Activated CD4-positive, alpha-beta T cell treated with anti-CD3 and anti-CD28 coated beads for 24 hours (primary cell): ENCODE measurements at regions not wholly inside any gene's neighbourhood (a gene's known extent, or its start where the extent isn't known, plus 50 kb on each side); places are given as distances from the start of the nearest gene placed in this dataset.
"Not testable (repeated sequence)": the region's sequence is repeated elsewhere in the genome, so short reads cannot be mapped to it uniquely, and the experiment has no call there.

Source experiments
- DNase-seq, 2 donors: peaks; one replicate each; pipeline ENCODE4 v3.0.0-alpha.2; 2020; ENCODE audit warnings: low read depth in 2 of 2

- no peak for DNase-seq
These were observed 500.3 kb upstream of the RORB start for GRCh38 chr9:73996844-73997243.

- no peak for DNase-seq
These were observed 495.8 kb upstream of the RORB start for GRCh38 chr9:74001382-74001781.

- DNase-seq, result no peak
These were observed 490.2 kb upstream of the RORB start for GRCh38 chr9:74006935-74007334.

- no peak for DNase-seq
These were observed 489.3 kb upstream of the RORB start for GRCh38 chr9:74007833-74008232.

- no peak for DNase-seq
These were observed 481.1 kb upstream of the RORB start for GRCh38 chr9:74016004-74016403.

GRCh38 chr9:74025402-74025925, 471.7 kb upstream of the RORB start:
- DNase-seq, result no peak

GRCh38 chr9:74032421-74032820, 464.7 kb upstream of the RORB start:
- no peak for DNase-seq

- no peak for DNase-seq
These were observed 461.3 kb upstream of the RORB start for GRCh38 chr9:74035786-74036185.

- no peak for DNase-seq
These were observed 460.4 kb upstream of the RORB start for GRCh38 chr9:74036549-74037231.

GRCh38 chr9:74037274-74037673, 459.9 kb upstream of the RORB start:
- no peak for DNase-seq

- no peak for DNase-seq
These were observed 455.5 kb upstream of the RORB start for GRCh38 chr9:74041588-74041987.

GRCh38 chr9:74044844-74045243, 452.3 kb upstream of the RORB start:
- DNase-seq, result no peak

- no peak for DNase-seq
These were observed 441.1 kb upstream of the RORB start for GRCh38 chr9:74056023-74056422.

- DNase-seq, result not testable (repeated sequence)
These were observed 440.1 kb upstream of the RORB start for GRCh38 chr9:74057051-74057450.

GRCh38 chr9:74064702-74065101, 432.4 kb upstream of the RORB start:
- no peak for DNase-seq

- no peak for DNase-seq
These were observed 431.0 kb upstream of the RORB start for GRCh38 chr9:74066128-74066527.

- no peak for DNase-seq
These were observed 430.5 kb upstream of the RORB start for GRCh38 chr9:74066605-74067004.

- no peak for DNase-seq
These were observed 425.6 kb upstream of the RORB start for GRCh38 chr9:74071502-74071901.

- DNase-seq, result no peak
These were observed 423.2 kb upstream of the RORB start for GRCh38 chr9:74073897-74074296.

- DNase-seq, result no peak
These were observed 418.5 kb upstream of the RORB start for GRCh38 chr9:74078647-74079046.

GRCh38 chr9:74080652-74081051, 416.5 kb upstream of the RORB start:
- DNase-seq, result not testable (repeated sequence)

GRCh38 chr9:74083681-74084433, 413.3 kb upstream of the RORB start:
- DNase-seq, result no peak

GRCh38 chr9:74085384-74086037, 411.6 kb upstream of the RORB start:
- not testable (repeated sequence) for DNase-seq
